Glutamatergic neuron (in vitro differentiated cells): ENCODE measurements at regions not wholly inside any gene's neighbourhood (a gene's known extent, or its start where the extent isn't known, plus 50 kb on each side); places are given as distances from the start of the nearest gene placed in this dataset.

Source experiments
- DNase-seq: peaks from one replicate; pipeline ENCODE4 v3.0.0; 2022
- H3K27ac Mint-ChIP-seq: one replicate; pipeline ENCODE4 v1.8.0; 2020; ENCODE audit warnings: mild to moderate bottlenecking, mixed read lengths, inconsistent platforms; ENCODE audit not compliant: unreplicated experiment
- H3K27me3 Mint-ChIP-seq: one replicate; pipeline ENCODE4 v1.8.0; 2020; ENCODE audit warnings: mild to moderate bottlenecking, moderate library complexity, mixed read lengths, inconsistent platforms; ENCODE audit not compliant: unreplicated experiment
- H3K36me3 Mint-ChIP-seq: one replicate; pipeline ENCODE4 v1.8.0; 2020; ENCODE audit warnings: mild to moderate bottlenecking, mixed read lengths, inconsistent platforms; ENCODE audit not compliant: unreplicated experiment
- H3K4me1 Mint-ChIP-seq: one replicate; pipeline ENCODE4 v1.8.0; 2020; ENCODE audit warnings: mild to moderate bottlenecking, low read depth, mixed read lengths, inconsistent platforms; ENCODE audit not compliant: unreplicated experiment
- H3K4me3 Mint-ChIP-seq: one replicate; pipeline ENCODE4 v1.8.0; 2020; ENCODE audit warnings: mild to moderate bottlenecking, mixed read lengths, inconsistent platforms; ENCODE audit not compliant: unreplicated experiment
- H3K9me3 Mint-ChIP-seq: one replicate; pipeline ENCODE4 v1.8.0; 2020; ENCODE audit warnings: mild to moderate bottlenecking, moderate library complexity, mixed read lengths, inconsistent platforms; ENCODE audit not compliant: unreplicated experiment
- CTCF ChIP-seq: fragments of 200-600 bp; sonication (generic); IDR thresholded peaks from one replicate; pipeline ENCODE4 v1.5.0; 2021; ENCODE audit not compliant: partially characterized antibody, unreplicated experiment

- Mint-ChIP-seq H3K4me3 (no peak overlapping the region), H3K4me1 (no peaks in the 10 kb centered on the region), H3K9me3 (no peaks in the 10 kb centered on the region), H3K36me3 (no peaks in the 10 kb centered on the region), H3K27me3 (no peaks in the 10 kb centered on the region), H3K27ac (no peak overlapping the region)
- no peak for TF ChIP-seq CTCF
- DNase-seq = no peak
Measured at GRCh38 chr7:96591159-96591899, 118.3 kb downstream of the SEM1 start.

- H3K4me1 Mint-ChIP-seq = no peaks in the 10 kb centered on the region
- H3K27ac Mint-ChIP-seq = no peak overlapping the region
- no peak overlapping the region for H3K4me3 Mint-ChIP-seq
- no peaks in the 10 kb centered on the region for H3K27me3 Mint-ChIP-seq
- H3K9me3 Mint-ChIP-seq = no peaks in the 10 kb centered on the region
- no peaks in the 10 kb centered on the region for H3K36me3 Mint-ChIP-seq
- DNase-seq = no peak
- no peak for TF ChIP-seq CTCF
Measured at GRCh38 chr7:96589038-96589437, 120.6 kb downstream of the SEM1 start.

- H3K4me1 Mint-ChIP-seq = no peaks in the 10 kb centered on the region
- no peak overlapping the region for H3K4me3 Mint-ChIP-seq
- H3K27ac Mint-ChIP-seq = no peak overlapping the region
- TF ChIP-seq CTCF = no peak
- no peak for DNase-seq
- H3K27me3 Mint-ChIP-seq = no peaks in the 10 kb centered on the region
- H3K36me3 Mint-ChIP-seq = no peaks in the 10 kb centered on the region
- no peaks in the 10 kb centered on the region for H3K9me3 Mint-ChIP-seq
Measured at GRCh38 chr7:96579119-96579518, 130.5 kb downstream of the SEM1 start.

- no peaks in the 10 kb centered on the region for H3K27me3 Mint-ChIP-seq
- no peak for DNase-seq
- no peak overlapping the region for H3K27ac Mint-ChIP-seq
- no peaks in the 10 kb centered on the region for H3K36me3 Mint-ChIP-seq
- TF ChIP-seq CTCF = no peak
- H3K4me1 Mint-ChIP-seq = no peaks in the 10 kb centered on the region
- no peaks in the 10 kb centered on the region for H3K9me3 Mint-ChIP-seq
- H3K4me3 Mint-ChIP-seq = no peak overlapping the region
Measured at GRCh38 chr7:96578606-96579005, 131.0 kb downstream of the SEM1 start.

- no peak for DNase-seq
- Mint-ChIP-seq H3K4me3 (no peak overlapping the region), H3K27ac (no peak overlapping the region), H3K9me3 (no peaks in the 10 kb centered on the region), H3K36me3 (no peaks in the 10 kb centered on the region), H3K4me1 (no peaks in the 10 kb centered on the region), H3K27me3 (no peaks in the 10 kb centered on the region)
- TF ChIP-seq CTCF = no peak
Measured at GRCh38 chr7:96563409-96563808, 146.2 kb downstream of the SEM1 start.
